ENCODE measurements at regions not wholly inside any gene's neighbourhood (a gene's known extent, or its start where the extent isn't known, plus 50 kb on each side); places are given as distances from the start of the nearest gene placed in this dataset.
A peak's percentile ranks its signal among the peaks of the same experiment; 100 is the strongest.
"Not testable (repeated sequence)": the region's sequence is repeated elsewhere in the genome, so short reads cannot be mapped to it uniquely, and the experiment has no call there.

DNA sequence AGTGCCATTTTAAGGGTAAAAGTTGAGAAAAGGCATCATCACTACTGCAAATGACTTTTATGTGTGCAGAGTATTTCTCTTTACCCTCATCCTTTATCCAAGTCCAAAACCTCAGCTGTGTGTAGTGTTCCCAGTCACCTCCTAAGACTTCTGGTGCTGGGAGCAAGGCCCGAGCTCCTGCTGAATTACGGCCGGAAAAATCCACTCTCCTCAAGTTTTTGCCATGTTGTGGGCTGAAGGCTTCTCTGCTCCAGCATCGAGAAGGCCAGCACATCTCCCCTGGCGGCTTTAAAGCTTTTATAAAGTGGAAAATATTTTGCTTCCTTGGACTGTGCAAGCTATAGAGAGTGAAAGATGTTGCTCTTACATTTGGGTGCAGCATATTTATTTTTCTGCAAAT lies 153.2 kb upstream of the THBS2 start:
- no peak for DNase-seq

DNA sequence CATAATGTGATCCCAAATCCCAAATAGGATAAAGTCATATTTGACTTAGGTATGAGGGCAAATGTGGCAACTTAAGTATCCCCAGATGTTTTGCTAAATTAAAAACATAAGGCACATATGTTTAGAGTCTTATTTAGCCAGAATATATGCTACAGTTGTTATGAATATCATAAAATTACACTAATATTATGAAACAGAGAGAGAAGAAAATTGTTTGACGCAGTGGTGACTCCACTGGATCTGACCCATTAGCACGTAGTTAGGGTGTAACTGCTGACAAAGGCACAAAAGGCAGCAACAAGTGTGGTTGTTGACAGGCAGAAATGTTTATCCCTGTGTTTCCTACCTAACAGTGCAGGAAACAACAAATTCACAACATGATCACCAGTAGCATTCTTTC lies 152.4 kb upstream of the THBS2 start:
- DNase-seq, result no peak

DNA sequence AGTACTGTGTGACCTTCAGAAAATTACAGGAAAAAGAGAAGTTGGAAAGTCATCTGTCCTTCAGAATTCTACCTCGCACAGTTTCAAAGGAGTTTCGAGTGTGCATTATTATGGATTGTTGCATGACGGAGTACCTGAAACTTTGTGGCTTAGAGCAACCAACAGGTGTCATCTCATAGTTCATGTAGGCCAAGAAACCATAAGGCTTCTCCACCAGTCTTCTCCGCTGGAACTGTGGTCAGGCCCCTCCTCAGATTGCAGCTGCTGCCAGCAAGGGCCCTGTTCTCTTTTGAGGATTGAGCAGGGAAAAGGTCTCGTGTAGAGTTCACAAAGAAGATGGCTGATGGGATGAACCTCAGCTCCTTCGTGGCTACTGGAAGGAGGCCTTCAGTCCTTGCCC lies 151.2 kb upstream of the THBS2 start:
- DNase-seq, result no peak

DNA sequence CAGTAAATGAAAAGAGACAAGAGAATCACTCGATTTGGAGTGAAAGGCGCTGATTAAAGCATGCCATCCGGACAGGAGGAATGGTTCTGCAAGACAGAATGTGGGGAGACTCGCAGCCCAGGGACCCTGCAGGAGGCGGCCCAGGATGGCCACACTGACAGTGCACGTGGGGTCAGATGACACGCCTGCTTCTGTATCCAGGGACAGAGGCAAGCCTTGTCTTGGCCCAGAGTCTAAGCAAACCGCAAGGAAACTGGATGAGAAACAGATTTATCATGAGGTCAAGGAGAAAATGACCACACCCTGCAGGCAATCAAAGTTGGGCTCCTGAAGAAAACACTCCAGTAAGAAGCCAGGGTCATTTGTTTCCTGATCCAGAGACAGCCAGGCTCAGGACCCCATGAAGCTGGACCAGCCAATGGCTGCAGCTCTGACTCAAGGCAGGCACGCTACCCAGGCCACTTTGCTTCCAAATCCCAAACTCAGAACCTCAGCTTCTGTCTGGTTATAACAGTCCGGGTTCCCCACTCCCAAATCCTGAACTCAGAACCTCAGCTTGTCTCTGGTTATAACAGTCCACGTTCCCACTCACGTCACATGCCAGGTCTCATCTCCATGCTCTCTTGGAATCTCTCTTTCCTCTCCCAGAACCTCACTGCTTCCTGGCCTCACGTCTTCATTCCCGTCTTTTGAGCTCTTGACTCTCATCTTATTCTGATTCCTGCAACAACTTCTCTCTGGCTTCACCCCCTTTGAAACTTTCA lies 144.9 kb upstream of the THBS2 start:
- DNase-seq, result no peak

DNA sequence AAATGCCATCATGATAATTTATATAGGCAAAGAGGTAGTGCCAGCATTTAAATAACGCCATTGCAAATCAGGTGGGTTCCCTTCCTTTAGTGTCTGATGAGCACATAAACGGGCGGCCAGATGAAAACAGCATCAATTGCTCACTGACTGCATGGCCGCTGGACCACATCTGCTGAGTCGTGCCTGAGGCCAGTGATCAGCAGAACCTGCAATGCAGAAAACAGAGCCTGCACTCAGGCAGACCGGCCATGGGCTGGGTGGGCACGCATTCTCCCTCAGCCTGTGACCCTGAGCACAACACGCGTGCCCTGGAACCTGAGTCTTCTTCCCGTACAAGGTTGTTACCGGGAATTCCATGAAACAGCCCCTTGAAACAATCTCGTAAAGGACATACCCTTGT lies 144.0 kb upstream of the THBS2 start:
- DNase-seq, result no peak

DNA sequence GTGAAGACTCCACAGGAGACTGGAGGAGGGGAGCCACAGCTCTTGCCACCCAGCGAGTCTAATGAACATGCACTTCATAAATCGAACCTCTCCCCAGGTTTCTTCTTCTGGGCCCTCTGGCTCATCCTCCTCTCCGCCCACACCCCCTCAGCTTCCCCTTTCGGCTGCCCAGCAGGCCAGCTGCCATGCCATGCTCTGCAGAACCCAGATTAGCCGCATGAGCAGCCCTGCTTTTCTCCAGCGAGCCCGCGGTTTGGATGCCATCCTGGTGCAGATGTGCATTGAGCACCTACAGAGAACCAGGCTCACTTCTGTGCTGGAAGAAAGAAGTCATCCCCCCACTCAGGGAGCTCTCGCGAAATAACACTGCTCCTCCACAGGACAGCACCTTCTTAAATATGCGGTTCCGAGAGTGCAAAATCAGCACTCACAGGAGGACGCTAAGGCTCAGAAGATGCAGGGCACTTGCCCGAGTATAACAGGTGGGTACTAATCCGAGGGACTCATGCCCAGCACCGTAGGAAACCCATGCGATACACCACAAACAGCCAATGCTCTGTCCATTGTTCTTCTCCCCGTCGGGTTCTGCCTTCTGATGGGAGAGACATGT lies 143.0 kb upstream of the THBS2 start:
- peak in 2 of 3 donors; percentile 12 to 25 for DNase-seq

DNA sequence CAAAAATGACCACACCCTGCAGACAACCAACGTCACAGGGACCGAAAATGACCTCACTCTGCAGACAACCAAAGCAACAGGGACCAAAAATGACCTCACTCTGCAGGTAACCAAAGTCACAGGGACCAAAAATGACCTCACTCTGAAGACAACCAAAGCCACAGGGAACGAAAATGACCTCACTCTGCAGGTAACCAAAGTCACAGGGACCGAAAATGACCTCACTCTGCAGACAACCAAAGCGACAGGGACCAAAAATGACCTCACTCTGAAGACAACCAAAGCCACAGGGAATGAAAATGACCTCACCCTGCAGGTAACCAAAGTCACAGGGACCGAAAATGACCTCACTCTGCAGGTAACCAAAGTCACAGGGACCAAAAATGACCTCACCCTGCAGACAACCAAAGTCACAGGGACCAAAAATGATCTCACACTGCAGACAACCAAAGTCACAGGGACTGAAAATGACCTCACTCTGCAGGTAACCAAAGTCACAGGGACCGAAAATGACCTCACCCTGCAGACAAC lies 142.4 kb upstream of the THBS2 start:
- not testable (repeated sequence) for DNase-seq

DNA sequence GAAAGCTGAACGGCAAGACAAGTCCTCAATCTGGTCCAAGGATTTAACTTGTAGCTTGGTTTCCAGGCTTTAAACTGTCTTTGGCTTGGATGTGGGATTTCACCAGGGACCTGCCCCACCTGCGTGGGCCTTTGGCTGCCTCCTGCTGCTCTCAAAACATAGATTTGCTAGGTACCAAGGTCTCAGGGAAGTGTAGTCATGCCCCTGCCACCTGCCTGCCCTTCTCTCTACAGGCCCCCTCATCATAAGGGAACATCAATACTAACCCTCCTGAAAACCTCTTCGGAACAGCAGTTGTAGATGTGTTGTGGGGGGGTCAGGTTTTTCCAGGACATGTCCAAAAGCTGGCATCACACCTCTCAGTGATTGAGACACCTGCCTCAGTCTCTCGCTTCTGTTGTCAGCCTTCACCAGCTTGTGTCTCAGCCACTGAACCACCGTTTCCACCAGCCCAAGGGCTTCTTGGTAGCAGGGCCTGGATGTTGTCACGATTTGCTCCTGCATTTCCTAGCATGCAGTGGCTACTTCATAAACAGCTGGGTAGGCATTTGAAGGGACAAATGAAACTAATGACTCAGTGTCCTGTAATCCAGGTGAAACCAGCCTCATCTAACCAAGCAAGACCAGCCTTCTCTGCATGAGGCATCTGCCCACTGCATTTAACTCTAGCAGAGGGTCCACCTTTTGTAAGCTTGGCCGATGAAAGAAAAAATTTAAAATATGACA lies 141.6 kb upstream of the THBS2 start:
- no peak for DNase-seq

DNA sequence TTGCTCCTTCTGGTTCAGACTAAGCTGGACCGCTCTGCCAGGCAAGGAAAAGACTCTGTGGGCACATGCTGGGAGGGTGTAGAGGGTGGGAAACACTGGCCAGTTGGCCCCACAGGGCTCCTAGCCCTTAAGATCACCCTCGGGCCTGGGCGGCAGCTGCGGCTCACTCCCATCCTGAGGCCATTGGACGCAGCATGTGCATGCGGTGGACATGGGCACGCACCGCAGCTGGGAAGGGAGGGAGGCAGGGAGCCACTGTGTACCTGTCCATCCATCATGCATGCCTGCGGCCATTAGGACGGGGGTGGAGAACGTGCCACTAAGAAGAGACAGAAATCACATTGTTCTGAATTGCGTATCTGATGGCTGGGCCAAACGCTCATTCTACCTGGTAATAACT lies 140.1 kb upstream of the THBS2 start:
- DNase-seq, result no peak

DNA sequence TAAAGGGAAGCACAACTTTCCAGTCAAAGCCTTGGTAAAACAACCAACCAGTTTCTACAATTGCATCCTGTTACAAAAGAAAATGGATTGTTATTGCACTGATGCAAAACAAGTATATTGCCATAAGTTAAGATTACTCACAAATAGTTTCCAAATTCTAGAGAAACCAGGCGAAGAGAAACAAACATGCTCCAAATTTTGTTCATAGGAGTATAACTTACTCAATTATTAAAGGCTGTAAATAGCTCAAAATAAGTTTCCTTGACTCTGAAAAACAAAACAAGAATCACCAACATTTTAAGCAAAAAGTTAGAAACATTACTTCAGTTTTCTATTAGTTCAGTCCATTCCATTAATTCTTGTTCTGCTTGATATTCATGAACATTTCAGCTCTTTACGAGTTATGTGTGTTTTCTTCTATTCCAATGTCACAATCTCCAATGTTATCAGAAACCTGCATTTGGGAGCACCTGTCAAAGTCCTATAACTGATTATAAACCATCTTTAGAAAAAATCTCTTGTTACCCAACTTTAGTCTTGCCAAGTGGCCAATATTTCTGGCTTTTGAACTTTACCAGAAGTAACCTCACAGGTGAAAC lies 137.9 kb upstream of the THBS2 start:
- no peak for DNase-seq

DNA sequence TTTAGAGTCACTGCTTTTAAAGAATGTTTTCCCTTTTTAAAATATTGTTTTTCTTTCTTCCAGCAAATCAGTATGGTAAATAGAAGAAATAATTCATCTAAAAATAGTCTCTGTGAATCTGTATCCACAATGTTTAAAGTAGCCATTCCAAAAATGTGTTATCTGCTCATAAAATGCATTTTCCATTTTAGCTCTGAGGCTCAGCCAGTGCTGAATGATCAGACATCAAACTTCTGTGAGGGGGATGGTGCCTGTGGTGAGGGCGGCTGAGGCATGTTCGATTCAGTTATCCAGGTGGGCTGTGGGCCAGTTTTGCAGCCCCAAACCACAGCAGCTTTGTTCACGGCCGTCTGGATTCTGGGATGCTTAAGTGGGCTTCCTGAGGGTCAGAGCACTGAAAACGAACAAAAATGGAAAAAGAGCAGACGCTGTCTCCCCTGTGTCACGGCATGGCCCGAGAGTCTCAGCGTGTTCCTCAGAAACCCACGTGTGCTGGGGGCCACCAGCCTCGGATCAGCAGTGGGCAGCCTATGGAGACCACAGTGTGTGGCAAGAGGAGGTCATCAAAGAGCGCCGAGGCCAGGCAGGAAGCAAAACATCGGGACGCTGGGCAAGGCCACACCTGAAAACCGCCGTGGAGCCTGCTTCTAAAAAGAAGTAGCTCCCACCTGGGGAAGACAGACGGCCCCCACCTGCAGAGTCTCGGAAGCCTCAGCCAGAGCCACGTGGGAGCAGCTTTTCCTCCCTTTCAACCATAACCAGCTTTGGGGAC lies 134.9 kb upstream of the THBS2 start:
- DNase-seq, result no peak

DNA sequence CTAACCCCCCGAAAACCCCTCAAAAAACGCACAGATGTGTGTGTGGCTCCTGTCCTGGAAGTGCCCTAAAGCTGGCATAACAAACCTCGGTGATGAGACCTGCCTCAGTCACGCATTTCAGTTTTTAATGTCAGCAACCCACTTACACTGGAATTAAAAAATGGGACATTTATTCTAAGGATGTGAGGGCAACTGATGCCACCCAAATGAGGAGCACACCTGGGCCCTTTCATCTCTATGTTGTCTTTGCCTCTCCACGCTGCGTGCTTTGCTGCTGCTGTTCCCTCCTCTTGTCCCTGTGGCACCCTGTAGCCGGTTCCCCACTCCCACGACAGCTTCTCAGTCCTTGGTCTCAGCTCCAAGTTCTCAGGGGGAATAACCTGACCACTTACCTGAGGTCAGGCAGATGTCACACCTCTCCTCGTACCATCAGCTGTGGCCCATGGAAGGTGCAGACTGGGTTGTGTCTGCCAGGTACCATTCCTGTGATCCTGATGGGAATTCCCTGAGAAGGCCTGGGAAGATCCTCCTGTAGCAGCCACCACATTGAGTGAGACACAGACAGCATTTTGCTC lies 134.2 kb upstream of the THBS2 start:
- no peak for DNase-seq

DNA sequence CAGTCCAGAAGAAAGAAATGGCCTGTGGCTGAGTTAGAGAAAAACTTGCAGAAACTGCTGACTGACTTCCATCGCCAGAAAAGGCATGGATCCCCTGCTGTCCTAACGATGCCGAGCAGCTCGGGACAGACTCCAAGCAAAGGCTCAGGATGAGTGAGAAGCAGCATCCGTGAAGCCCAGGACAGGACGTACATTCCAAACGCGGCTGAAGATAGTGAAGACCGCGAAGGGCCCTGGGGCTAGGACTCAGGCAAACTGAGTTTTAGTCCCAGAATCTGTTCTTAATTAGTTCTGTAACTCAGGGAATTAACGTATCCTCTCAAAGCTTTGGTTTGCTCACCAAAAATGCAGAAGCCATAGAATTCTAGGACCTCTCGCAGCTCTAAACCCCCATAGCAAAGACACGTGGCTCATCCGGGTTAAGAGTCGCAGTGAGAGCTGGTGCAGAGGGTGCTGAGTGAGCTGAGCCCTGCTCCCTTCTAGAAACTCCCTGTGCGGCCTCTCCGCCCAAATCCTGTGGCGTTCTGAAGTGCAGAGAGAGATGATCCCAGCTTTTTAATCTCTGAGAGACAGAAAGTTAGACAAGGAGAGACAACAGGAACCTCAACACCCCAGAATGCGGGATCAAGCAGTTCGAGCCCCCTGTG lies 132.9 kb upstream of the THBS2 start:
- no peak for DNase-seq

DNA sequence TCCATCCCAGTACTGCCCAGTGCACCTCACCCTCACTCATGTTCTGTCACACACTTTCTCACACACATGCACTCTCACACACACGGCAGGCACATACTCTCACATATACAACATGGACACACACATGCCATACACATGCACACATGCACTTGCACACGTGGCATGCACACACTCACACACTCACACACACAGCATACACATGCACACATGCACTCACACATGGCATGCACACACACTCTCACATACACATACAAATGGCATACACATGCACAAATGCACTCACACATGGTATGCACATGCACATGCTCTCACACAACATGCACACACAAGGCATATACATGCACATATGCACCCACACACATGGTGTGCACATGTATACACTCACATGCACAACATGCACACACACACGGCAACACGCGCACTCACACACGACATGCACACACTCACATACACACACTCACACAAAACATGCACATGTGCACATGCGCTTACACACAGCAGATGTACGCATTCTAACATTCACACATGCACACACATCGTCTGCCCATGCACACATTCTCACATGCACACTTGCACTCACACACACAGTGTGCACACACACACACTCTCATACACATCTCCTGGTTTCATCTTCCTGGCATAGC lies 131.7 kb upstream of the THBS2 start:
- no peak for DNase-seq

DNA sequence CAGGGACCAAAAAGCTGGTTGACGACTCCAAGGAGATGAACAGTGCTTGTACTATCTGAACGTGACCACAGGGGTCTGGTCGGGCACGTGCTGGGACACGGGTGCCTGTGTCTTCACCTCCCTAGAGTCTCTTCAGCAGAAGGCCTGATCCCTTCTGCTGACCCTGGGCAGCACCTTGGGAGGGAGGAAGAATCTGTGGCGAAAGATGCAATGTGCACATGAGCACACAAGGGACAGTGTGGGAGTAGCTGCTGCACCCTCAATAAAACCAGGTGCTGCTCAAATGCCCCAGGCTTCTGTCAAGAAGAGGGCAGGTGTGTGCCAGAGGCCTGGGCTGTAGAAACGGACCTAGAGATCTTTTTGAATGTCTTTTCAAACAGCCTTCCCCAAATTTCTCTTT lies 130.6 kb upstream of the THBS2 start:
- no peak for DNase-seq

DNA sequence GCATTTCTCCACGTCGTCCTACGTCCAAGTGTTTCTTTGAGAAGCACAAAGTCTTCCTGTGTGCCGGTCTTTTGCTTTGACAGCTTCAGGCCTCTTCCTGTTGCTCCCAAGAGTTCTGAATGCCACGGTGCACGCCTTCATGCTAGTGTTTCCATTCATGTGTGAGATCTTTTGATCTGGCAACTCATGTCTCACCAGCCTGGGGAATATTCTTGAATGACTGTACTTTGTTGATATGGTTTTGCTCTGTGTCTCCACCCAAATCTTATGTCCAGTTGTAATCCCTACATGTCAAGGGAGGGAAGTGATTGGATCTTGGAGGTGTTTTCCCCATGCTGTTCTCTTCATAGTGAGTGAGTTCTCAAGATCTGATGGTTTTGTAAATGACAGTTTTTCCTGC lies 129.6 kb upstream of the THBS2 start:
- no peak for DNase-seq

DNA sequence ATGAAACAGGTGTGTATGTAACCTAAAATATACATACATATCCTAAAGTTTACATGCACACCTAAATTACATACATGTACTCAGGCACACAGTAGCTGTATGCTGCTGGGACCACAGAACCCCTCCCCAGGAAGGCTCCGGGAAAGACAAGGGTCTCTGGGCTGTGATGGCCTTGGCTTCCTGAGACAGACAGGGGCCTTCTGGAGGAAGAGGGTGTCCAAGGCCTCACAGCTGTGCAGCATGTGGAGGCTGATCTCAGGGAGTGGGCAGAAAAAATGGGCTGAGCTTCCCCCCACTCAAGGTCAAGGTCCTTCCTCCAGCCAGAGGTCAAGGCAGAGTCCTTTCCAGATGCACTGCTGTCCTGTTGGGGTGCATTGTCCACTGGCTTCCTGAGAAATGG lies 129.1 kb upstream of the THBS2 start:
- DNase-seq, result no peak

DNA sequence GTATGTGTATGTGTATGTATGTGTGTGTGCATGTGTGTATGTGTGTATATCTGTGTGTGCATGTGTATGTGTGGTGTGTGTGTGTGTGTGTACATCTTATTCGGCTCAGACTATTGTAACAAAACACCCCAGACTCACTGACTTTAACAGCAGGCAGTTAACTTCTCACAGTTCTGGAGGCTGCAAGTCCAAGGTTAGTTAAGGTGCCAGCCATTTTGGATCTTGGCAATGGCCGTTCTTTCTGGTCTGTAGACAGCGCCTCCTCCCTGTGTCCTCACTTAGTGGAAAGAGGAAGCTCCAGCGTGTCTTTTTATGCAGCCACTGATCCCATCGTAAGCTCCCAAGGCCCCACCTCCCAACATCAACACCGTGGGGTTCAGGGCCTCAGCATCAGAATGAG lies 128.3 kb upstream of the THBS2 start:
- DNase-seq, result no peak

DNA sequence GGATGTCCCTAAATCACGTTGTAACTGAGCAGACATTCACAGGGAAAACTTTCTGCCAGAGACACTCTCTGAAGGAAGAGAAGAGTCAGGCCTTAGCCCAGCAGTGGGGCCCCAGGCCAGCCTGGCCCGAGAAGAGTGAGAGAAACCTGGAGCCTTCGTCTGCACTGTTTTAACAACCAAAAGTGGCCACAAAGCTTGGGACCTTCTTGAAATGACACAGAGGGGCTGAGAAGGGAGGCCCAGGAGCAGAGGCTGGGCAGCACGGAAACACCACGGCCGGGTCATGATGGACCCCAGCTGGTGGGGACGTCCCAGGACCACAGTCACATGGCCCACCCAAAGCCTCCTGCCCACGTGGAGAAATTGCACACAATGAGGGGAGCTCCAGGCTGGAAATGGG lies 126.8 kb upstream of the THBS2 start:
- no peak for DNase-seq

DNA sequence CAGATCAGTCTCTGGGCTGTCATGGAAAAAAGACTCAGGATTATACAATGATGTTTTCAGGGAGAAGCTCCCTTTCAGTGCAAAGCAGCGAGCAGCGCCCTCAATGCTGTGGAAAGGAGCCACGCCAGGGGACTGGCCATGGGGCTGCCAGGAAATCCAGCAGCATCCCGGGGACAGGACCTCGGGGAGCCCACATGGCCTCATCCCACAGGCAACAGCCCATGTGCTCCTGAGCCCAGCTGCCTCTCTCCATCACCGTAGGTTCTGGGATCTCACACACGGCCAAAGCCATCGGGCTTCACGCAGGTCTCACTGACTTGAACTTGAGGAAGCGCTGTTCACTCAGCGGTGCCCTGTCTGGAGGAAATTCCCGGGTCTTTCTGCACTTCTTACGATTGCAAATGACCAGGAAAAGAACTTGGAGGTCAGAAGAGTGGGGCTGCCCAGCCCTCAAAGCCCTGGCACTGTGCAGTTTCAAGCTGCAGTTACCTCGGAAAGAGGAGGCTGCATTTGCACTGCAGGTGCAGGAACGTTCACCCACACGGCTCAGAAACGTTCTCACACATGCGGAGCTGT lies 125.9 kb upstream of the THBS2 start:
- no peak for DNase-seq
